ENCODE measurements at regions not wholly inside any gene's neighbourhood (a gene's known extent, or its start where the extent isn't known, plus 50 kb on each side); places are given as distances from the start of the nearest gene placed in this dataset.
"Not testable (repeated sequence)": the region's sequence is repeated elsewhere in the genome, so short reads cannot be mapped to it uniquely, and the experiment has no call there.

- Mint-ChIP-seq H3K27ac (no peak overlapping the region), H3K36me3 (no peaks in the 10 kb centered on the region), H3K27me3 (no peaks in the 10 kb centered on the region), H3K4me3 (no peak overlapping the region), H3K4me1 (ENCODE audit: unreplicated experiment) (no peaks in the 10 kb centered on the region), H3K9me3 (no peaks in the 10 kb centered on the region)
- no peak for DNase-seq (ENCODE audit: extremely low spot score, unreplicated experiment)
- no peak for TF ChIP-seq CTCF (conservative IDR thresholded peaks at IDR 0.05)
These were observed 1354.6 kb downstream of the HACE1 start for GRCh38 chr6:103505155-103505518.

GRCh38 chr6:103504501-103505154 is 1355.1 kb downstream of the HACE1 start:
- Mint-ChIP-seq H3K27me3 (no peaks in the 10 kb centered on the region), H3K4me1 (ENCODE audit: unreplicated experiment) (no peaks in the 10 kb centered on the region), H3K4me3 (no peak overlapping the region), H3K36me3 (no peaks in the 10 kb centered on the region), H3K9me3 (no peaks in the 10 kb centered on the region), H3K27ac (no peak overlapping the region)
- DNase-seq (ENCODE audit: extremely low spot score, unreplicated experiment) = no peak
- no peak for TF ChIP-seq CTCF (conservative IDR thresholded peaks at IDR 0.05)

- not testable (repeated sequence) for H3K27me3 Mint-ChIP-seq; H3K9me3 Mint-ChIP-seq; H3K4me1 Mint-ChIP-seq (ENCODE audit: unreplicated experiment); H3K4me3 Mint-ChIP-seq; H3K27ac Mint-ChIP-seq; DNase-seq (ENCODE audit: extremely low spot score, unreplicated experiment); H3K36me3 Mint-ChIP-seq
These were observed 1363.1 kb downstream of the HACE1 start for GRCh38 chr6:103496588-103496987.

- H3K9me3 Mint-ChIP-seq = no peaks in the 10 kb centered on the region
- H3K27ac Mint-ChIP-seq = no peak overlapping the region
- no peak for TF ChIP-seq CTCF (conservative IDR thresholded peaks at IDR 0.05)
- H3K27me3 Mint-ChIP-seq = no peaks in the 10 kb centered on the region
- H3K36me3 Mint-ChIP-seq = no peaks in the 10 kb centered on the region
- no peak overlapping the region for H3K4me3 Mint-ChIP-seq
- H3K4me1 Mint-ChIP-seq (ENCODE audit: unreplicated experiment) = no peaks in the 10 kb centered on the region
- no peak for DNase-seq (ENCODE audit: extremely low spot score, unreplicated experiment)
These were observed 1403.1 kb downstream of the HACE1 start for GRCh38 chr6:103456652-103457051.

- H3K9me3 Mint-ChIP-seq = no peaks in the 10 kb centered on the region
- H3K4me1 Mint-ChIP-seq (ENCODE audit: unreplicated experiment) = no peaks in the 10 kb centered on the region
- no peak overlapping the region for H3K27ac Mint-ChIP-seq
- no peaks in the 10 kb centered on the region for H3K27me3 Mint-ChIP-seq
- TF ChIP-seq CTCF (conservative IDR thresholded peaks at IDR 0.05) = no peak
- no peak overlapping the region for H3K4me3 Mint-ChIP-seq
- no peaks in the 10 kb centered on the region for H3K36me3 Mint-ChIP-seq
- no peak for DNase-seq (ENCODE audit: extremely low spot score, unreplicated experiment)
These were observed 1404.4 kb downstream of the HACE1 start for GRCh38 chr6:103455275-103455674.

- Mint-ChIP-seq H3K36me3 (no peaks in the 10 kb centered on the region), H3K9me3 (no peaks in the 10 kb centered on the region), H3K27ac (no peak overlapping the region), H3K4me1 (ENCODE audit: unreplicated experiment) (no peaks in the 10 kb centered on the region), H3K27me3 (no peaks in the 10 kb centered on the region), H3K4me3 (no peak overlapping the region)
- no peak for DNase-seq (ENCODE audit: extremely low spot score, unreplicated experiment)
- TF ChIP-seq CTCF (conservative IDR thresholded peaks at IDR 0.05) = no peak
These were observed 1450.2 kb downstream of the HACE1 start for GRCh38 chr6:103409475-103409874.

All from type B pancreatic cell (in vitro differentiated cells).